Vagina (tissue), 2 donors: ENCODE measurements at regions not wholly inside any gene's neighbourhood (a gene's known extent, or its start where the extent isn't known, plus 50 kb on each side); places are given as distances from the start of the nearest gene placed in this dataset.

Experiments
- POLR2A ChIP-seq, 2 donors: fragments of 450-650 bp; IDR thresholded peaks; one replicate each; pipeline ENCODE4 v1.6.1; 2017; ENCODE audit warnings: antibody characterized with exemption in 2 of 2, mild to moderate bottlenecking in 2 of 2, moderate library complexity in 2 of 2
- TF ChIP-seq, protein P1 (sequence below), 3 experiments: fragments of 450-650 bp in 2 of 3; fragments of 200-600 bp in 1 of 3; sonication (generic) in 1 of 3; IDR thresholded peaks; one replicate each; pipeline ENCODE4 v1.5.1; 2017 to 2019; ENCODE audit warnings: antibody characterized with exemption in 3 of 3, mild to moderate bottlenecking in 2 of 3, moderate library complexity in 2 of 3

DNA sequence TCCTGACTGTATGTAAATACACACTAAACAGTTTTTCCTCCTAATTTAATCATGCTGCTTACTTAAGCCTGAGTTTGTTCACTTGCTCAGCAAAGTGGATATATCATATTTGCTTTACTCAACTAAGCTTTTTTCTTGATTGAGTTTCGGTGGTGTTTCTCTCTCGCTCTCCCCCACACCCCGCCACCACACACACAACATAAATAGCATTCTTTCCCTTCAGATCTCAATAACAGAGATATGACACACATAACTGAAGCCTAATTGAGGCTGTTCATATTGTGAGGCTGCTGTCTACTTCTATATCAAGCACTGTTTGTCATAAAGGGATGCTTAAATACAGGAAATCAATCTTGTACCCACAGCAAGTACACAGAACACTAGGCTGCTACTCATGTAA, 364.9 kb downstream of the FAT3 start:
- TF ChIP-seq, protein P1, sequence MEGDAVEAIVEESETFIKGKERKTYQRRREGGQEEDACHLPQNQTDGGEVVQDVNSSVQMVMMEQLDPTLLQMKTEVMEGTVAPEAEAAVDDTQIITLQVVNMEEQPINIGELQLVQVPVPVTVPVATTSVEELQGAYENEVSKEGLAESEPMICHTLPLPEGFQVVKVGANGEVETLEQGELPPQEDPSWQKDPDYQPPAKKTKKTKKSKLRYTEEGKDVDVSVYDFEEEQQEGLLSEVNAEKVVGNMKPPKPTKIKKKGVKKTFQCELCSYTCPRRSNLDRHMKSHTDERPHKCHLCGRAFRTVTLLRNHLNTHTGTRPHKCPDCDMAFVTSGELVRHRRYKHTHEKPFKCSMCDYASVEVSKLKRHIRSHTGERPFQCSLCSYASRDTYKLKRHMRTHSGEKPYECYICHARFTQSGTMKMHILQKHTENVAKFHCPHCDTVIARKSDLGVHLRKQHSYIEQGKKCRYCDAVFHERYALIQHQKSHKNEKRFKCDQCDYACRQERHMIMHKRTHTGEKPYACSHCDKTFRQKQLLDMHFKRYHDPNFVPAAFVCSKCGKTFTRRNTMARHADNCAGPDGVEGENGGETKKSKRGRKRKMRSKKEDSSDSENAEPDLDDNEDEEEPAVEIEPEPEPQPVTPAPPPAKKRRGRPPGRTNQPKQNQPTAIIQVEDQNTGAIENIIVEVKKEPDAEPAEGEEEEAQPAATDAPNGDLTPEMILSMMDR (IDR thresholded peaks at IDR 0.05), result no peak
- TF ChIP-seq POLR2A (IDR thresholded peaks at IDR 0.05), result no peak
